Endothelial cell of umbilical vein (primary cell): ENCODE measurements at regions not wholly inside any gene's neighbourhood (a gene's known extent, or its start where the extent isn't known, plus 50 kb on each side); places are given as distances from the start of the nearest gene placed in this dataset.

ENCODE experiments used
- BruUV-seq: library from RNA; stranded (reverse); fragments of 400-500 nt; replicated peaks from 2 replicates; lab custom pipeline; 2021; lab: Mats Ljungman, UMichigan
- CTCF ChIA-PET: fragments of 300-600, 350-600 bp; sonication (Branson Sonifier 250); formaldehyde crosslinking; loops from one replicate; lab custom pipeline; 2021; ENCODE audit warnings: antibody characterized with exemption, inconsistent platforms; lab: Charles Lee
- POLR2A ChIA-PET: fragments of 300-600, 350-600 bp; sonication (Branson Sonifier 250); formaldehyde crosslinking; loops from one replicate; lab custom pipeline; 2021; ENCODE audit warnings: antibody characterized with exemption, inconsistent platforms; lab: Charles Lee
- DNase-seq: peaks from one replicate; pipeline ENCODE4 v3.0.0-alpha.2; 2011; ENCODE audit warnings: low read depth, low spot score
- FAIRE-seq: peaks from 2 replicates; lab custom pipeline; 2011; peaks lifted over from hg19 to GRCh38; lab: Jason Lieb, UNC
- H2AFZ ChIP-seq: 2 replicates; pipeline ENCODE4 v1.6.0; 2012; ENCODE audit warnings: low read depth, low read length, control low read depth, inconsistent platforms
- H3K27ac ChIP-seq: 2 replicates; pipeline ENCODE4 v1.5.1; 2011; ENCODE audit warnings: low read depth, mild to moderate bottlenecking, control low read depth, low read length, moderate library complexity; ENCODE audit not compliant: insufficient read depth
- H3K27me3 ChIP-seq, 2 experiments: 2 replicates each; pipeline versions ENCODE4 v1.6.0 to v1.6.1; 2011; ENCODE audit warnings: low read length in 2 of 2, mixed read lengths in 1 of 2; ENCODE audit not compliant: control insufficient read depth in 2 of 2, insufficient read depth in 2 of 2
- H3K36me3 ChIP-seq, 2 experiments: 2 replicates in 1 of 2; 3 replicates in 1 of 2; pipeline ENCODE4 v1.5.1; 2011; ENCODE audit warnings: low read length in 2 of 2, mild to moderate bottlenecking in 1 of 2, moderate library complexity in 1 of 2; ENCODE audit not compliant: control insufficient read depth in 2 of 2, insufficient read depth in 2 of 2; ENCODE audit errors: extremely low read depth in 1 of 2
- H3K4me1 ChIP-seq: 3 replicates; pipeline ENCODE4 v1.5.1; 2011; ENCODE audit warnings: mild to moderate bottlenecking, low read length; ENCODE audit not compliant: control insufficient read depth, insufficient read depth; ENCODE audit errors: extremely low read depth
- H3K4me2 ChIP-seq: 2 replicates; pipeline ENCODE4 v1.6.1; 2011; ENCODE audit warnings: low read length, control low read depth, mixed read lengths; ENCODE audit not compliant: insufficient read depth
- H3K4me3 ChIP-seq, 3 experiments: fragments of 200-600 bp in 1 of 3; sonication (generic), shearing (Covaris generic) in 1 of 3; replicated peaks in 1 of 3; 2 replicates each; pipeline ENCODE4 v1.5.1; 2011 to 2016; ENCODE audit warnings: control low read depth in 3 of 3, low read length in 3 of 3, mild to moderate bottlenecking in 2 of 3, inconsistent platforms in 1 of 3, low read depth in 1 of 3, moderate library complexity in 1 of 3; ENCODE audit not compliant: insufficient read depth in 1 of 3
- H3K79me2 ChIP-seq: 2 replicates; pipeline ENCODE4 v1.6.0; 2012; ENCODE audit warnings: low read length, inconsistent platforms; ENCODE audit not compliant: control insufficient read depth, insufficient read depth
- H3K9ac ChIP-seq: replicated peaks from 2 replicates; pipeline ENCODE3; 2011; ENCODE audit warnings: low read length, control low read depth; ENCODE audit not compliant: insufficient read depth; ENCODE audit errors: extremely low read depth
- H3K9me1 ChIP-seq: replicated peaks from 3 replicates; pipeline ENCODE4 v1.6.0; 2011; ENCODE audit warnings: mild to moderate bottlenecking, low read length; ENCODE audit not compliant: control insufficient read depth, insufficient read depth; ENCODE audit errors: extremely low read depth
- H3K9me3 ChIP-seq: replicated peaks from 2 replicates; pipeline ENCODE4 v1.5.1; 2012; ENCODE audit warnings: low read length, inconsistent platforms; ENCODE audit not compliant: control insufficient read depth, insufficient read depth
- H4K20me1 ChIP-seq: replicated peaks from 2 replicates; pipeline ENCODE3; 2011; ENCODE audit warnings: mild to moderate bottlenecking, low read length; ENCODE audit not compliant: control insufficient read depth, insufficient read depth; ENCODE audit errors: extremely low read depth
- CTCF ChIP-seq, 2 donors: IDR thresholded peaks; 1 replicate in 1 of 2; 2 replicates in 1 of 2; pipeline ENCODE4 v1.5.1; 2011; ENCODE audit warnings: low read length in 2 of 2, mild to moderate bottlenecking in 2 of 2, moderate library complexity in 2 of 2, control low read depth in 1 of 2, inconsistent platforms in 1 of 2, low read depth in 1 of 2; ENCODE audit not compliant: insufficient read depth in 1 of 2; ENCODE audit errors: extremely low read depth in 1 of 2
- EZH2 ChIP-seq: IDR thresholded peaks from 2 replicates; pipeline ENCODE4 v1.6.1; 2012; ENCODE audit warnings: borderline replicate concordance, low read depth, mild to moderate bottlenecking, moderate library complexity, low read length, inconsistent platforms; ENCODE audit not compliant: severe bottlenecking
- FOS ChIP-seq: IDR thresholded peaks from 2 replicates; pipeline ENCODE4 v1.6.1; 2011; ENCODE audit warnings: mild to moderate bottlenecking, low read length, moderate library complexity, borderline replicate concordance; ENCODE audit not compliant: insufficient read depth
- GATA2 ChIP-seq: IDR thresholded peaks from 2 replicates; pipeline ENCODE4 v1.7.0; 2011; ENCODE audit warnings: low read depth, mild to moderate bottlenecking, moderate library complexity, mixed read lengths, low read length; ENCODE audit not compliant: insufficient read length, insufficient read depth
- JUN ChIP-seq: IDR thresholded peaks from 2 replicates; pipeline ENCODE4 v1.6.1; 2011; ENCODE audit warnings: borderline replicate concordance, low read depth; ENCODE audit not compliant: insufficient read length, insufficient read depth
- MAX ChIP-seq: IDR thresholded peaks from 2 replicates; pipeline ENCODE4 v1.6.1; 2011; ENCODE audit not compliant: insufficient read depth, insufficient read length
- MYC ChIP-seq: IDR thresholded peaks from one replicate; pipeline ENCODE4 v1.6.1; 2011; ENCODE audit warnings: mild to moderate bottlenecking, low read depth, low read length
- POLR2A ChIP-seq: IDR thresholded peaks from 2 replicates; pipeline ENCODE4 v1.6.1; 2012; ENCODE audit warnings: low read depth, mild to moderate bottlenecking, control low read depth, low read length
- POLR2AphosphoS5 ChIP-seq: IDR thresholded peaks from 2 replicates; pipeline ENCODE4 v1.6.1; 2012; ENCODE audit warnings: low read depth, mild to moderate bottlenecking, control low read depth, low read length, moderate library complexity; ENCODE audit not compliant: insufficient read depth
- dilution Hi-C: fragments of 300-500 bp; cut with MboI; formaldehyde crosslinking; loops from one replicate; pipeline ENCODE4 v1.15.0; 2019; ENCODE audit warnings: low sequenced_read_pairs; ENCODE audit not compliant: extremely low pct_ligation_motif_present
- intact Hi-C: fragments of 100-400 bp; cut with micrococcal nuclease; formaldehyde crosslinking; loops from one replicate; pipeline ENCODE4 v1.10.0; 2022

- no peaks in the 10 kb centered on the region for H3K27me3 ChIP-seq
- no peaks in the 10 kb centered on the region for H4K20me1 ChIP-seq
- H3K9me1 ChIP-seq, result no peaks in the 10 kb centered on the region
- H3K36me3 ChIP-seq, result no peaks in the 10 kb centered on the region
- no peak overlapping the region for H2AFZ ChIP-seq
- H3K27ac ChIP-seq, result no peak overlapping the region
- ChIA-PET POLR2A (no interaction called here), CTCF (no interaction called here)
- TF ChIP-seq FOS, result no peak
- TF ChIP-seq MAX, result no peak
- no peak for TF ChIP-seq EZH2
- TF ChIP-seq GATA2, result no peak
- TF ChIP-seq POLR2A, result no peak
- TF ChIP-seq MYC, result no peak
- no peak for TF ChIP-seq CTCF (IDR thresholded peaks at IDR 0.05; ENCODE audit: extremely low read depth in 1 of 2, insufficient read depth in 1 of 2, low read depth in 1 of 2, low read length in 2 of 2)
- TF ChIP-seq JUN, result no peak
- no peak for TF ChIP-seq POLR2AphosphoS5
- no peaks in the 10 kb centered on the region for H3K9me3 ChIP-seq
- intact Hi-C loops, result no loop called here
- no peak overlapping the region for H3K4me3 ChIP-seq
- no peak for FAIRE-seq
- DNase-seq, result no peak
- no TSS peak for BruUV-seq
- no peak overlapping the region for H3K9ac ChIP-seq
- H3K79me2 ChIP-seq, result no peaks in the 10 kb centered on the region
- dilution Hi-C loops, result no loop called here
- H3K4me2 ChIP-seq, result no peak overlapping the region
- H3K4me1 ChIP-seq, result no peaks in the 10 kb centered on the region
Measured at GRCh38 chr2:49343638-49344037, 189.3 kb upstream of the FSHR start.
